ENCODE measurements at regions not wholly inside any gene's neighbourhood (a gene's known extent, or its start where the extent isn't known, plus 50 kb on each side); places are given as distances from the start of the nearest gene placed in this dataset.
"Not testable (repeated sequence)": the region's sequence is repeated elsewhere in the genome, so short reads cannot be mapped to it uniquely, and the experiment has no call there.

DNA sequence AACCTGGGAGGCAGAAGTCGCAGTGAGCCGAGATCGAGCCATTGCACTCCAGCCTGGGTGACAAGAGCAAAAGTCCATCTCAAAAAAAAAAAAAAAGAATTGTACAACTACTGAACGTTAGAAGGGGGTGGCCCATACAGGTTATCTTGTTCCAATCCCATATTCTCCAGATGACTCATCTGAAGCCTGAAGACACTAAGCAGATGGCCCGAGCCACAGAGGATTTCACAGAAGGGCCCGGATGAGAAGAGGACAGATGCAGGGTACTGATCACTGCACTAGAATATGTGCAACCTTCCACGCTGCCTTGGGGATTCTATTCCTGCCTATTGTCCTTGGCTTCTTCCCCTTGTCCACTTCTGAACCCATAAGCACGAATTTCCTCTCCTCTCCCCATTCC is 70.9 kb upstream of the UBASH3B start:
- Histone ChIP-seq H3K4me3 (no peak overlapping the region), H3K36me3 (ENCODE audit: low read depth, missing control alignments) (no peaks in the 10 kb centered on the region), H3K27me3 (no peaks in the 10 kb centered on the region), H3K27ac (no peak overlapping the region), H3K9me3 (no peaks in the 10 kb centered on the region), H3K4me1 (peaks cover 3% of the 10 kb centered on the region)
- no peak for DNase-seq
- TF ChIP-seq, protein P1, sequence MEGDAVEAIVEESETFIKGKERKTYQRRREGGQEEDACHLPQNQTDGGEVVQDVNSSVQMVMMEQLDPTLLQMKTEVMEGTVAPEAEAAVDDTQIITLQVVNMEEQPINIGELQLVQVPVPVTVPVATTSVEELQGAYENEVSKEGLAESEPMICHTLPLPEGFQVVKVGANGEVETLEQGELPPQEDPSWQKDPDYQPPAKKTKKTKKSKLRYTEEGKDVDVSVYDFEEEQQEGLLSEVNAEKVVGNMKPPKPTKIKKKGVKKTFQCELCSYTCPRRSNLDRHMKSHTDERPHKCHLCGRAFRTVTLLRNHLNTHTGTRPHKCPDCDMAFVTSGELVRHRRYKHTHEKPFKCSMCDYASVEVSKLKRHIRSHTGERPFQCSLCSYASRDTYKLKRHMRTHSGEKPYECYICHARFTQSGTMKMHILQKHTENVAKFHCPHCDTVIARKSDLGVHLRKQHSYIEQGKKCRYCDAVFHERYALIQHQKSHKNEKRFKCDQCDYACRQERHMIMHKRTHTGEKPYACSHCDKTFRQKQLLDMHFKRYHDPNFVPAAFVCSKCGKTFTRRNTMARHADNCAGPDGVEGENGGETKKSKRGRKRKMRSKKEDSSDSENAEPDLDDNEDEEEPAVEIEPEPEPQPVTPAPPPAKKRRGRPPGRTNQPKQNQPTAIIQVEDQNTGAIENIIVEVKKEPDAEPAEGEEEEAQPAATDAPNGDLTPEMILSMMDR (IDR thresholded peaks at IDR 0.05), result no peak
- no peak for TF ChIP-seq POLR2A (IDR thresholded peaks at IDR 0.05)
- intact Hi-C loops (cut with DNase I; ENCODE audit: low total_unique reads), result no loop called here
- WGBS, 2 donors, result 87 to 91% methylated on average over 8 of the region's 8 CpGs

DNA sequence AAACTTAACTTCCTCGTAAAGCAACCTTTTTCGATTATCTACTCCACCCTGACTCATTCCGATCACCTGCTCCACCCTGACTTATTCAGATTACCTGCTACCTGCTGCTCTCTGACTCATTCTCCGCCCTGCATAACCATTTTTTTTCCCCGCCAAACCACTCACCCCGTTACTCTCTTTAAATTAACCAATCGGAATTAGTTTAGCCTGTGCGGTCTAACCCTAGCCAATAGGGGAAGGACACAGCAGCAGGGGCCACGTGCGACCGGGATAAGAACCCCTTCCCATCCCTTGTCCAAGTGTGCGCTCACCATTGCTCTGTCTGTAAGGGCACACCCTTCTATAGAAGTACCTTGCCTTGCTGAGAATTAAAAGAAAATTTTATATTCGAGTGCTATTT is 75.5 kb upstream of the UBASH3B start:
- H3K27me3 ChIP-seq; intact Hi-C loops (cut with DNase I; ENCODE audit: low total_unique reads); DNase-seq; H3K9me3 ChIP-seq; H3K36me3 ChIP-seq (ENCODE audit: low read depth, missing control alignments); H3K27ac ChIP-seq; H3K4me1 ChIP-seq: not testable (repeated sequence)
- WGBS, 2 donors, result 39 to 43% methylated on average over 13 of the region's 13 CpGs
- peak overlapping the region in 1 of 2 donors; percentile 46 for H3K4me3 ChIP-seq

DNA sequence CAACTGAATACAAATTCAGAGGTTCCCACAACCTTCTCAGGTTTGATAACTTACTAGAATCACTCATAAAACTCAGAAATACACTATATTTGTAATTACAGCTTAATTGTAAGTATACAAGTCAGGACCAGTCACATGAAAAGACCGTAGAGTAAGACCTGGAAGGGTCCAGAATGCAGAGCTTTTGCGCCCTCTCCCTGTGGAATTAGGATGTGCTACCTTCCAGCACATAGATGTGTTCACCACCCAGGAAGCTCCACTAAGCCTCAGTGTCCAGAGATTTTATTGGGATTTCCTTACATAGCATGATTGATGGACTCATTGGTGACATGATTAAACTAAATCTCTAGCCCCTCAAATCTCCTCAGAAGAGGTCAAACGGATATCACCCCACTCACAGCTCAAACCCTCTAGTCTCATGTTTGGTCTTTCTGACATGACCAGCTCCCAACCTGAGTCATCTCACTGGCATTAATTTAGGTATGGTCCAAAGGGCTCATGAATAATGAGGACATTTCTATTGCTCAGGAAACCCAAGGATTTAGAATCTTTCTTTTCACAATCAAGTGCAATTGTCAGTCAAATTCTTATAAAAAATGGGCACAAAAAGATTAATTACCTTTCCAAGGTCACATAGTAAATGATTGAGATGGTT is 77.2 kb upstream of the UBASH3B start:
- no peak for TF ChIP-seq POLR2A (IDR thresholded peaks at IDR 0.05)
- TF ChIP-seq, protein P1 (IDR thresholded peaks at IDR 0.05), result no peak
- Histone ChIP-seq H3K27me3 (no peaks in the 10 kb centered on the region), H3K9me3 (no peaks in the 10 kb centered on the region), H3K27ac (no peak overlapping the region), H3K4me1 (peaks cover 3% of the 10 kb centered on the region), H3K4me3 (no peak overlapping the region), H3K36me3 (ENCODE audit: low read depth, missing control alignments) (no peaks in the 10 kb centered on the region)
- intact Hi-C loops (cut with DNase I; ENCODE audit: low total_unique reads), result no loop called here
- DNase-seq, result no peak
- WGBS, 2 donors, result 57 to 74% methylated on average over 3 of the region's 3 CpGs

DNA sequence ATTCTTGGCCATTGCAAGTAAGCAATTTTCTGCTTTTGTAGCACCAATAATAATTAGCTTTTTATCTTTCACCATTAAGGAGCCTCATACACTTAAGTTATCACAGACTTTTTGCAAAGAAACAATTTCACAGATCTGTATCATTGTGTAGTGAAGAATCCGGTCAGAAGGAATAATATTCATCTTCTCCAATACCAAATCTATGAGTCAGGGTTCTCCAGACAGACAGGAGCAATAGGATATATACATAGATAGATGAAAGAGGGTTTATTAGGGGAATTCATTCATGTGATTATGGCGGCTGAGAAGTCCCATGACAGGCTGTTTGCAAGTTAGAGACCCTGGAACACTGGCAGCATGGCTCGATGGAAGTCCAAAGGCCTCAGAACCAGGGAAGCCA is 82.9 kb upstream of the UBASH3B start:
- H3K9me3 ChIP-seq, result no peaks in the 10 kb centered on the region
- TF ChIP-seq POLR2A (IDR thresholded peaks at IDR 0.05), result no peak
- TF ChIP-seq, protein P1 (IDR thresholded peaks at IDR 0.05), result no peak
- H3K4me1 ChIP-seq, result no peaks in the 10 kb centered on the region
- H3K4me3 ChIP-seq, result no peak overlapping the region
- WGBS, 2 donors, result 77 to 82% methylated on average over 3 of the region's 3 CpGs
- no peaks in the 10 kb centered on the region for H3K27me3 ChIP-seq
- H3K27ac ChIP-seq, result no peak overlapping the region
- no peaks in the 10 kb centered on the region for H3K36me3 ChIP-seq (ENCODE audit: low read depth, missing control alignments)
- intact Hi-C loops (cut with DNase I; ENCODE audit: low total_unique reads), result no loop called here
- DNase-seq, result no peak

DNA sequence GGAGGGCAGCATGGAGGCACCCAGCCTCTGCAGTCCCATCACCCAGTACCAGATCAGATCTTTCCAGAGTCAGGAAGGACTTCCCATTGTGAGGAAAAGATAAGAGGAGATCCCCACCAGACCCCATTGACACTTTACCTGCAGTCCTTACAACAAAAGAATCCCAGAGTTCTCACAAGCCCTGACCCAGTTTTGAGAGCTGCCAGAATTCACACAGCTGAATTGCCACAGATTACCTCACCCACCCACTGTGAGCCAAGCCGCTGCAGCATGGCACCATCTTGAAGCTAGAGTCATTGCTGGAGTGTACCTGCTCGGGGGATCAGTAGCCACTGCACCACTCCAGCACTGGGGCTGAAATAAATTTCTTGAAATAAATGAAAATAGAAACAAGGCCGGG is 91.8 kb upstream of the UBASH3B start:
- H3K4me1 ChIP-seq, result no peaks in the 10 kb centered on the region
- no peaks in the 10 kb centered on the region for H3K36me3 ChIP-seq (ENCODE audit: low read depth, missing control alignments)
- H3K4me3 ChIP-seq, result no peak overlapping the region
- no peak overlapping the region for H3K27ac ChIP-seq
- TF ChIP-seq POLR2A (IDR thresholded peaks at IDR 0.05), result no peak
- TF ChIP-seq, protein P1 (IDR thresholded peaks at IDR 0.05), result no peak
- intact Hi-C loops (cut with DNase I; ENCODE audit: low total_unique reads), result no loop called here
- 89 to 96% methylated on average over 3 of the region's 3 CpGs for WGBS, 2 donors
- H3K9me3 ChIP-seq, result no peaks in the 10 kb centered on the region
- no peak for DNase-seq
- no peaks in the 10 kb centered on the region for H3K27me3 ChIP-seq

Measured in testis (tissue), 2 donors.